SW 1271 (cell line): ENCODE measurements at regions not wholly inside any gene's neighbourhood (a gene's known extent, or its start where the extent isn't known, plus 50 kb on each side); places are given as distances from the start of the nearest gene placed in this dataset.
"Not testable (repeated sequence)": the region's sequence is repeated elsewhere in the genome, so short reads cannot be mapped to it uniquely, and the experiment has no call there.

Source experiments
- DNase-seq, 2 experiments: peaks; one replicate each; lab custom pipeline; 2025; lab: John Stamatoyannopoulos, UW

- not testable (repeated sequence) for DNase-seq
Measured at GRCh38 chr10:80859279-80859678, 321.6 kb downstream of the SH2D4B start.

- no peak for DNase-seq
Measured at GRCh38 chr10:80860719-80861118, 323.0 kb downstream of the SH2D4B start.

- no peak for DNase-seq
Measured at GRCh38 chr10:80861882-80862281, 324.2 kb downstream of the SH2D4B start.

GRCh38 chr10:80870282-80870681, 332.6 kb downstream of the SH2D4B start:
- no peak for DNase-seq

GRCh38 chr10:80871083-80871482, 333.4 kb downstream of the SH2D4B start:
- DNase-seq: no peak

- no peak for DNase-seq
Measured at GRCh38 chr10:80878330-80878729, 340.6 kb downstream of the SH2D4B start.

- no peak for DNase-seq
Measured at GRCh38 chr10:80890146-80890545, 352.4 kb downstream of the SH2D4B start.

- no peak for DNase-seq
Measured at GRCh38 chr10:80893256-80893655, 355.6 kb downstream of the SH2D4B start.

GRCh38 chr10:80894311-80894791, 356.6 kb downstream of the SH2D4B start:
- DNase-seq: no peak

GRCh38 chr10:80894797-80895467, 357.2 kb downstream of the SH2D4B start:
- DNase-seq: no peak

GRCh38 chr10:80896076-80896475, 358.4 kb downstream of the SH2D4B start:
- no peak for DNase-seq

GRCh38 chr10:80896959-80897358, 359.3 kb downstream of the SH2D4B start:
- no peak for DNase-seq

- no peak for DNase-seq
Measured at GRCh38 chr10:80900661-80901060, 363.0 kb downstream of the SH2D4B start.

- no peak for DNase-seq
Measured at GRCh38 chr10:80908611-80909010, 370.9 kb downstream of the SH2D4B start.

- no peak for DNase-seq
Measured at GRCh38 chr10:80909254-80909653, 371.6 kb downstream of the SH2D4B start.

- no peak for DNase-seq
Measured at GRCh38 chr10:80917636-80918035, 379.9 kb downstream of the SH2D4B start.

- no peak for DNase-seq
Measured at GRCh38 chr10:80921032-80921431, 383.3 kb downstream of the SH2D4B start.

GRCh38 chr10:80924063-80924952, 386.6 kb downstream of the SH2D4B start:
- DNase-seq: peak in 1 of 2 experiments; percentile 9

- no peak for DNase-seq
Measured at GRCh38 chr10:80927419-80928078, 389.8 kb downstream of the SH2D4B start.

GRCh38 chr10:80938903-80939302, 401.2 kb downstream of the SH2D4B start:
- DNase-seq: no peak

GRCh38 chr10:80945264-80945880, 407.7 kb downstream of the SH2D4B start:
- DNase-seq: no peak

GRCh38 chr10:80946073-80946472, 408.4 kb downstream of the SH2D4B start:
- DNase-seq: no peak
